Colonic mucosa (tissue), 4 donors: ENCODE measurements at regions not wholly inside any gene's neighbourhood (a gene's known extent, or its start where the extent isn't known, plus 50 kb on each side); places are given as distances from the start of the nearest gene placed in this dataset.

Source experiments
- DNase-seq: peaks from one replicate; pipeline ENCODE4 v3.0.0-alpha.2; 2020
- H3K27ac ChIP-seq: fragments of 200-600 bp; one replicate; pipeline ENCODE4 v1.8.0; 2021
- H3K27me3 ChIP-seq: fragments of 200-600 bp; one replicate; pipeline ENCODE4 v1.8.0; 2021
- H3K36me3 ChIP-seq: fragments of 200-600 bp; one replicate; pipeline ENCODE4 v1.8.0; 2021
- H3K4me1 ChIP-seq: fragments of 200-600 bp; one replicate; pipeline ENCODE4 v1.8.0; 2021; ENCODE audit warnings: mild to moderate bottlenecking
- H3K4me3 ChIP-seq: fragments of 200-600 bp; one replicate; pipeline ENCODE4 v1.8.0; 2021
- H3K9ac ChIP-seq, 2 donors: one replicate each; pipeline ENCODE4 v1.7.0; 2013; ENCODE audit warnings: control low read depth in 2 of 2, low read depth in 2 of 2, low read length in 2 of 2
- H3K9me3 ChIP-seq: fragments of 200-600 bp; one replicate; pipeline ENCODE4 v1.8.0; 2021
- CTCF ChIP-seq: fragments of 200-600 bp; IDR thresholded peaks from one replicate; pipeline ENCODE4 v1.8.0; 2022; ENCODE audit warnings: antibody characterized with exemption, mild to moderate bottlenecking
- intact Hi-C: fragments of 100-400 bp; cut with DNase I; formaldehyde crosslinking; loops from one replicate; pipeline ENCODE4 v1.14.1; 2022
- donor health status: healthy.
- donor health status: DM: no; HTN: no; CAD: no.
- donor health status: DM: no; HTN: no; CAD: no.

GRCh38 chr5:164763206-164763605, 1257.8 kb downstream of the MAT2B start:
- H3K27me3 ChIP-seq: no peaks in the 10 kb centered on the region
- H3K27ac ChIP-seq: no peak overlapping the region
- no peak overlapping the region for H3K9ac ChIP-seq
- no peak for TF ChIP-seq CTCF
- H3K9me3 ChIP-seq: no peaks in the 10 kb centered on the region
- no peak overlapping the region for H3K4me3 ChIP-seq
- H3K36me3 ChIP-seq: no peaks in the 10 kb centered on the region
- intact Hi-C loops: no loop called here
- H3K4me1 ChIP-seq: no peaks in the 10 kb centered on the region
- DNase-seq: no peak

- H3K9me3 ChIP-seq: no peaks in the 10 kb centered on the region
- H3K36me3 ChIP-seq: no peaks in the 10 kb centered on the region
- H3K4me3 ChIP-seq: no peak overlapping the region
- intact Hi-C loops: no loop called here
- H3K27me3 ChIP-seq: no peaks in the 10 kb centered on the region
- H3K27ac ChIP-seq: no peak overlapping the region
- TF ChIP-seq CTCF: no peak
- H3K4me1 ChIP-seq: no peaks in the 10 kb centered on the region
- no peak for DNase-seq
- no peak overlapping the region for H3K9ac ChIP-seq
Measured at GRCh38 chr5:164772122-164772521, 1266.7 kb downstream of the MAT2B start.

- intact Hi-C loops: no loop called here
- DNase-seq: no peak
- Histone ChIP-seq H3K4me1 (no peaks in the 10 kb centered on the region), H3K27ac (no peak overlapping the region), H3K9me3 (no peaks in the 10 kb centered on the region), H3K36me3 (no peaks in the 10 kb centered on the region), H3K27me3 (no peaks in the 10 kb centered on the region), H3K4me3 (no peak overlapping the region), H3K9ac (no peak overlapping the region)
- TF ChIP-seq CTCF: no peak
Measured at GRCh38 chr5:164784230-164784629, 1278.8 kb downstream of the MAT2B start.

GRCh38 chr5:164798110-164798509, 1292.7 kb downstream of the MAT2B start:
- no peaks in the 10 kb centered on the region for H3K27me3 ChIP-seq
- H3K9me3 ChIP-seq: no peaks in the 10 kb centered on the region
- H3K9ac ChIP-seq: no peak overlapping the region
- no peak overlapping the region for H3K27ac ChIP-seq
- intact Hi-C loops: no loop called here
- DNase-seq: no peak
- TF ChIP-seq CTCF: no peak
- H3K4me3 ChIP-seq: no peak overlapping the region
- no peaks in the 10 kb centered on the region for H3K4me1 ChIP-seq
- H3K36me3 ChIP-seq: no peaks in the 10 kb centered on the region

DNA sequence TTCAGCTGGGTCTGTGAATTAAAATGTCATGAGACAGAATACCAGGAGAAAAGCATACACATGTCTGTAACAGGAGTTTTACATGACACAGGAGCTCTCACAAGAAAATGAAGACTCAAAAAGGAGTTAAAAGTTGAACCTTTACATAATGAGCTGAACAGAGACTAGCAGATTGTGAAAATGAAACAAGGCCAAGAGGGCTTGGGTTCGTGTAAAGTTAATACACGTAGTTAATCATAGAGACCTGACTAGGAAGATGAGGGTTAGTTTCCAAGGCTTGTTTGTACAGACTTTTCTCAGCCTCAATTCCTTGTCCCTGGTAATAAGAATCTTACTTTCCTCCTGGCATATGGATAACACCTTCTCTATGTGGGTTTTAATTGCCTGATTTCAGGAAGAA, 1294.0 kb downstream of the MAT2B start:
- intact Hi-C loops: no loop called here
- Histone ChIP-seq H3K9me3 (no peaks in the 10 kb centered on the region), H3K36me3 (no peaks in the 10 kb centered on the region), H3K4me1 (no peaks in the 10 kb centered on the region), H3K27ac (no peak overlapping the region), H3K4me3 (no peak overlapping the region), H3K27me3 (no peaks in the 10 kb centered on the region), H3K9ac (no peak overlapping the region)
- DNase-seq: no peak
- TF ChIP-seq CTCF: no peak

GRCh38 chr5:164801910-164802309, 1296.5 kb downstream of the MAT2B start:
- TF ChIP-seq CTCF: no peak
- intact Hi-C loops: no loop called here
- Histone ChIP-seq H3K4me3 (no peak overlapping the region), H3K4me1 (no peaks in the 10 kb centered on the region), H3K9me3 (no peaks in the 10 kb centered on the region), H3K27ac (no peak overlapping the region), H3K27me3 (no peaks in the 10 kb centered on the region), H3K36me3 (no peaks in the 10 kb centered on the region), H3K9ac (no peak overlapping the region)
- no peak for DNase-seq
